WTC11 (cell line): ENCODE measurements at regions not wholly inside any gene's neighbourhood (a gene's known extent, or its start where the extent isn't known, plus 50 kb on each side); places are given as distances from the start of the nearest gene placed in this dataset.

ENCODE experiments used
- ARID4B ChIP-seq: sonication (generic); formaldehyde crosslinking; IDR thresholded peaks from 2 replicates; pipeline ENCODE4 v1.8.0; 2023; ENCODE audit warnings: missing genetic modification reagents, mild to moderate bottlenecking, borderline replicate concordance
- ATF3 ChIP-seq: sonication (generic); formaldehyde crosslinking; conservative IDR thresholded peaks from 2 replicates; pipeline ENCODE4 v1.8.1; 2022; ENCODE audit warnings: mild to moderate bottlenecking, missing genetic modification reagents
- ATF6 ChIP-seq: sonication (generic); formaldehyde crosslinking; IDR thresholded peaks from 2 replicates; pipeline ENCODE4 v1.8.1; 2023; ENCODE audit warnings: mild to moderate bottlenecking, missing genetic modification reagents
- CREB1 ChIP-seq: sonication (generic); formaldehyde crosslinking; IDR thresholded peaks from 2 replicates; pipeline ENCODE4 v1.8.0; 2023; ENCODE audit warnings: mild to moderate bottlenecking, missing genetic modification reagents
- CTCF ChIP-seq: fragments of 200-600 bp; IDR thresholded peaks from 2 replicates; pipeline ENCODE4 v1.8.0; 2022; ENCODE audit warnings: antibody characterized with exemption
- MAX ChIP-seq: sonication (generic); formaldehyde crosslinking; IDR thresholded peaks from 2 replicates; pipeline ENCODE4 v1.8.0; 2022; ENCODE audit warnings: mild to moderate bottlenecking, missing genetic modification reagents
- MXD4 ChIP-seq: fragments of 250-450 bp; sonication (Bioruptor Pico); IDR thresholded peaks from 2 replicates; pipeline ENCODE4 v1.8.0; 2021; ENCODE audit warnings: mild to moderate bottlenecking, moderate library complexity, borderline replicate concordance
- ZBTB43 ChIP-seq: sonication (generic); formaldehyde crosslinking; IDR thresholded peaks from 2 replicates; pipeline ENCODE4 v1.8.1; 2023; ENCODE audit warnings: mild to moderate bottlenecking, missing genetic modification reagents

- no peak for TF ChIP-seq MAX (CRISPR knock-in tag)
- no peak for TF ChIP-seq ATF3 (CRISPR knock-in tag)
- no peak for TF ChIP-seq CTCF
- TF ChIP-seq CREB1 (CRISPR knock-in tag): no peak
- no peak for TF ChIP-seq ARID4B (CRISPR knock-in tag)
- no peak for TF ChIP-seq ZBTB43 (CRISPR knock-in tag)
- TF ChIP-seq MXD4 (CRISPR knock-in tag): no peak
- TF ChIP-seq ATF6: no peak
These were observed 116.1 kb upstream of the ZMIZ1 start for GRCh38 chr10:78952686-78953085.
